HepG2 (cell line): ENCODE measurements at regions not wholly inside any gene's neighbourhood (a gene's known extent, or its start where the extent isn't known, plus 50 kb on each side); places are given as distances from the start of the nearest gene placed in this dataset.
A peak's percentile ranks its signal among the peaks of the same experiment; 100 is the strongest.

Experiments used
- ATAC-seq: fragments of 200-7000 bp; cut with Tn5 transposase; 3 replicates; pipeline ENCODE4 v1.9.1; 2020; ENCODE audit warnings: mild to moderate bottlenecking, moderate library complexity
- BruUV-seq: library from RNA; stranded (reverse); fragments of 400-500 nt; replicated peaks from 2 replicates; lab custom pipeline; 2021; lab: Mats Ljungman, UMichigan
- CTCF ChIA-PET: fragments of 300-600 bp; formaldehyde crosslinking; extraction: SDS; loops from one replicate; lab custom pipeline; 2021; ENCODE audit warnings: low total read pairs, inconsistent platforms, low intra/inter-chr PET ratio; lab: Yijun Ruan, JAX
- POLR2A ChIA-PET: fragments of 350-600 bp; sonication (Branson Sonifier 250); formaldehyde crosslinking; loops from one replicate; lab custom pipeline; 2020; ENCODE audit warnings: antibody characterized with exemption, inconsistent platforms; lab: Yijun Ruan, JAX
- DNase-seq: peaks from one replicate; pipeline ENCODE4 v3.0.0-alpha.2; 2015; ENCODE audit warnings: low spot score
- FAIRE-seq: peaks from 3 replicates; lab custom pipeline; 2011; peaks lifted over from hg19 to GRCh38; lab: Jason Lieb, UNC
- H2AFZ ChIP-seq: one replicate; pipeline ENCODE4 v1.6.1; 2011; ENCODE audit warnings: low read length, inconsistent platforms
- H3K27ac ChIP-seq: fragments of 300-600 bp; 3 replicates; pipeline ENCODE4 v1.8.0; 2011; ENCODE audit warnings: mixed run types, mild to moderate bottlenecking, mixed read lengths, low read length, inconsistent platforms; ENCODE audit not compliant: insufficient read depth; ENCODE audit errors: extremely low read length
- H3K27me3 ChIP-seq, 2 experiments: fragments of 200-600 bp in 1 of 2; 2 replicates in 1 of 2; 3 replicates in 1 of 2; pipeline versions ENCODE4 v1.6.0 to v1.8.0; 2011; ENCODE audit warnings: low read length in 2 of 2, mild to moderate bottlenecking in 2 of 2, moderate library complexity in 2 of 2, inconsistent platforms in 1 of 2; ENCODE audit not compliant: insufficient read depth in 2 of 2, control insufficient read depth in 1 of 2
- H3K36me3 ChIP-seq, 2 experiments: fragments of 200-600 bp in 1 of 2; replicated peaks in 1 of 2; 2 replicates in 1 of 2; 3 replicates in 1 of 2; pipeline versions ENCODE4 v1.5.1 to v1.8.0; 2011; ENCODE audit warnings: low read length in 2 of 2, inconsistent platforms in 1 of 2; ENCODE audit not compliant: insufficient read depth in 2 of 2, control insufficient read depth in 1 of 2
- H3K4me1 ChIP-seq: 2 replicates; pipeline ENCODE4 v1.5.1; 2012; ENCODE audit warnings: low read length, inconsistent platforms; ENCODE audit not compliant: insufficient read depth
- H3K4me2 ChIP-seq: 2 replicates; pipeline ENCODE4 v1.6.0; 2011; ENCODE audit warnings: low read depth, low read length, inconsistent platforms
- H3K4me3 ChIP-seq, 3 experiments: fragments of 200-600 bp in 1 of 3; sonication (generic), shearing (Covaris generic) in 1 of 3; replicated peaks in 1 of 3; 2 replicates each; pipeline ENCODE4 v1.5.1; 2011 to 2016; ENCODE audit warnings: low read length in 3 of 3, inconsistent platforms in 2 of 3, low read depth in 2 of 3, mild to moderate bottlenecking in 2 of 3, control low read depth in 1 of 3, mixed read lengths in 1 of 3; ENCODE audit not compliant: insufficient read depth in 1 of 3
- H3K79me2 ChIP-seq: one replicate; pipeline ENCODE4 v1.6.1; 2011; ENCODE audit warnings: low read length, inconsistent platforms; ENCODE audit not compliant: insufficient read depth
- H3K9ac ChIP-seq: 2 replicates; pipeline ENCODE4 v1.6.0; 2011; ENCODE audit warnings: mild to moderate bottlenecking, low read depth, low read length, inconsistent platforms; ENCODE audit not compliant: insufficient read depth
- H3K9me3 ChIP-seq: 2 replicates; pipeline ENCODE4 v1.5.1; 2012; ENCODE audit warnings: mild to moderate bottlenecking, low read length
- H4K20me1 ChIP-seq: 2 replicates; pipeline ENCODE4 v1.6.0; 2011; ENCODE audit warnings: inconsistent platforms, mild to moderate bottlenecking, low read length, moderate library complexity; ENCODE audit not compliant: insufficient read depth
- AGO1 ChIP-seq: fragments of 200-400 bp; formaldehyde crosslinking; IDR thresholded peaks from 2 replicates; pipeline ENCODE4 v1.6.1; 2017; ENCODE audit warnings: mild to moderate bottlenecking, low read depth, low read length, moderate library complexity; ENCODE audit not compliant: poor library complexity, severe bottlenecking
- ARID2 ChIP-seq: sonication (generic); formaldehyde crosslinking; IDR thresholded peaks from 2 replicates; pipeline ENCODE4 v1.8.1; 2022; ENCODE audit warnings: mild to moderate bottlenecking, missing genetic modification reagents, borderline replicate concordance
- CEBPB ChIP-seq: IDR thresholded peaks from 2 replicates; pipeline ENCODE4 v1.6.1; 2011; ENCODE audit warnings: low read depth, low read length, improper control_type of control experiment, borderline replicate concordance
- CREB1 ChIP-seq, 2 experiments: fragments of 450-650 bp in 1 of 2; IDR thresholded peaks; 2 replicates each; pipeline ENCODE4 v1.6.1; 2016 to 2017; ENCODE audit warnings: control low read depth in 1 of 2, mild to moderate bottlenecking in 1 of 2, missing compliant biosample characterization in 1 of 2, missing genetic modification characterization in 1 of 2
- NFE2L2 ChIP-seq: fragments of 150-350 bp; IDR thresholded peaks from 2 replicates; pipeline ENCODE4 v1.6.1; 2014; ENCODE audit warnings: low read length
- NR2F6 ChIP-seq, 2 experiments: IDR thresholded peaks; 2 replicates each; pipeline ENCODE4 v1.6.1; 2016; ENCODE audit warnings: antibody characterized with exemption in 1 of 2, mild to moderate bottlenecking in 1 of 2
- SNAPC4 ChIP-seq: sonication (generic); formaldehyde crosslinking; IDR thresholded peaks from 2 replicates; pipeline ENCODE4 v1.4.0; 2020; ENCODE audit warnings: mild to moderate bottlenecking, missing genetic modification reagents
- ZNF652 ChIP-seq: IDR thresholded peaks from 2 replicates; pipeline ENCODE4 v1.6.1; 2016; ENCODE audit warnings: low read depth, borderline replicate concordance
- WGBS: methylation state at CpG from one replicate; pipeline ENCODE4 v1.1.6; 2017; ENCODE audit warnings: low lambda C conversion rate; 5-methylcytosine and 5-hydroxymethylcytosine counted together
- in situ Hi-C: cut with HindIII; loops from 2 replicates; pipeline ENCODE4 v1.10.0; 2017; ENCODE audit warnings: low pct_unique_long_range_greater_than_20kb; ENCODE audit not compliant: extremely low pct_ligation_motif_present
- intact Hi-C: fragments of 100-400 bp; cut with micrococcal nuclease; formaldehyde crosslinking; loops from one replicate; pipeline ENCODE4 v1.10.0; 2022; ENCODE audit not compliant: unreplicated experiment
- TF ChIP-seq, protein P1 (sequence below): fragments of 450-650 bp; IDR thresholded peaks from 2 replicates; pipeline ENCODE4 v1.6.1; 2017; ENCODE audit warnings: mild to moderate bottlenecking
- TF ChIP-seq, protein P2 (sequence below): sonication (generic); formaldehyde crosslinking; IDR thresholded peaks from 2 replicates; pipeline ENCODE4 v1.4.0; 2020; ENCODE audit warnings: missing genetic modification reagents
- TF ChIP-seq, protein P3 (sequence below): sonication (generic); formaldehyde crosslinking; IDR thresholded peaks from 2 replicates; pipeline ENCODE4 v1.8.0; 2022; ENCODE audit warnings: mild to moderate bottlenecking, missing genetic modification reagents

GRCh38 chr15:62883938-62884479 is 158.5 kb upstream of the TPM1 start (continued):
- no peak for TF ChIP-seq NFE2L2
- no peak for TF ChIP-seq CREB1 (IDR thresholded peaks at IDR 0.05)
- no peak for TF ChIP-seq CREB1 (CRISPR knock-in tag; IDR thresholded peaks at IDR 0.05)
- no peak for TF ChIP-seq ARID2 (CRISPR knock-in tag)
- no peak for TF ChIP-seq NR2F6 (IDR thresholded peaks at IDR 0.05)
- TF ChIP-seq NR2F6 (CRISPR knock-in tag; IDR thresholded peaks at IDR 0.05): no peak
- no peak for TF ChIP-seq ZNF652 (CRISPR knock-in tag)

DNA sequence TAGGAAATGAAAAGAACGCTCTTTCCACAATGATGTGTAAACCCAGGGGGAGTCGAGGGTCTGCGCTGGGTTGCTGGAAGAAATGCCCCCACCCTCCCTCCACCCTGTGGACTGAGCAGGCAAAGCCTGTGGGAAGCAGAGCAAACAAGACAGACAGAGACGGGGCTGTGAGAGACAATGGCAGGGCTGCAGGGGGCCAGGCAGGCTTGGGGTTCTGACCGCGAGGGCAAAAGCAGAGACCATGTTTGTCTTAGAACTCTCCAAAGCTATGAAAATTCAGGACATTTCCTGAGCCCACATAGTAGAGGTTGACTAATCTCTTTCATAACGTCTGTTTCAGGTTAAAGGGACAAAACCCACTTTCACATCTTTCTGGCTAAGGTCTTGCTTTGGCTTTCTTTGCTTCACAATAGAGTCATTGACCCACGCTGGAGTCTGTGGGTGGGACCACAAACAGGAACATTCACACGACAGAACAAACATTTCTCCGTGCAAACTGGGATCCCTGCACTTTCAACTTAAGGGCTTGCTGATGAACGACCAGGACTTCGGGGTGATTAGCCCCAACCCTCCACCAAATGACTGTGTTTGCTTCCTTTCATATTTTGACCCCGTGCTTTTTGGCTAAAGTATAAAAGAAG is 156.0 kb upstream of the TPM1 start:
- intact Hi-C loops (loop anchor here (1.0 to 2.0 kb wide), 2 partner anchors 104 to 156 kb away; partner anchors contain the start of gene TPM1), in situ Hi-C loops (no loop called here)
- peak overlapping the region; percentile 94 for H3K4me2 ChIP-seq
- peak overlapping the region; percentile 51 to 72 (median 57) for H3K4me3 ChIP-seq
- no peaks in the 10 kb centered on the region for H4K20me1 ChIP-seq
- H3K4me1 ChIP-seq: peaks cover 70% of the 10 kb centered on the region
- no peaks in the 10 kb centered on the region for H3K9me3 ChIP-seq
- peak overlapping the region; percentile 89 for H3K27ac ChIP-seq
- FAIRE-seq: peak; percentile 99
- peak overlapping the region; percentile 49 for H2AFZ ChIP-seq
- BruUV-seq: no TSS peak
- H3K79me2 ChIP-seq: no peaks in the 10 kb centered on the region
- ChIA-PET CTCF (no interaction called here), POLR2A (interaction anchor here (1.0 to 3.6 kb wide), 7 partner anchors 9 to 203 kb away, joined by 3 to 45 read pairs (median 4); no protein-coding TSS in a partner anchor)
- H3K36me3 ChIP-seq: no peaks in the 10 kb centered on the region
- H3K9ac ChIP-seq: peak overlapping the region; percentile 70
- ATAC-seq: peak; percentile 94
- WGBS: 0% methylated on average over 13 of the region's 13 CpGs
- peak; percentile 97 for DNase-seq
- H3K27me3 ChIP-seq: no peaks in the 10 kb centered on the region
- TF ChIP-seq SNAPC4 (CRISPR knock-in tag): no peak
- TF ChIP-seq CEBPB: peak; percentile 49; the same call in 1 of the 2 replicates
- TF ChIP-seq, protein P1, sequence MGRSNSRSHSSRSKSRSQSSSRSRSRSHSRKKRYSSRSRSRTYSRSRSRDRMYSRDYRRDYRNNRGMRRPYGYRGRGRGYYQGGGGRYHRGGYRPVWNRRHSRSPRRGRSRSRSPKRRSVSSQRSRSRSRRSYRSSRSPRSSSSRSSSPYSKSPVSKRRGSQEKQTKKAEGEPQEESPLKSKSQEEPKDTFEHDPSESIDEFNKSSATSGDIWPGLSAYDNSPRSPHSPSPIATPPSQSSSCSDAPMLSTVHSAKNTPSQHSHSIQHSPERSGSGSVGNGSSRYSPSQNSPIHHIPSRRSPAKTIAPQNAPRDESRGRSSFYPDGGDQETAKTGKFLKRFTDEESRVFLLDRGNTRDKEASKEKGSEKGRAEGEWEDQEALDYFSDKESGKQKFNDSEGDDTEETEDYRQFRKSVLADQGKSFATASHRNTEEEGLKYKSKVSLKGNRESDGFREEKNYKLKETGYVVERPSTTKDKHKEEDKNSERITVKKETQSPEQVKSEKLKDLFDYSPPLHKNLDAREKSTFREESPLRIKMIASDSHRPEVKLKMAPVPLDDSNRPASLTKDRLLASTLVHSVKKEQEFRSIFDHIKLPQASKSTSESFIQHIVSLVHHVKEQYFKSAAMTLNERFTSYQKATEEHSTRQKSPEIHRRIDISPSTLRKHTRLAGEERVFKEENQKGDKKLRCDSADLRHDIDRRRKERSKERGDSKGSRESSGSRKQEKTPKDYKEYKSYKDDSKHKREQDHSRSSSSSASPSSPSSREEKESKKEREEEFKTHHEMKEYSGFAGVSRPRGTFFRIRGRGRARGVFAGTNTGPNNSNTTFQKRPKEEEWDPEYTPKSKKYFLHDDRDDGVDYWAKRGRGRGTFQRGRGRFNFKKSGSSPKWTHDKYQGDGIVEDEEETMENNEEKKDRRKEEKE: no peak
- TF ChIP-seq, protein P2, sequence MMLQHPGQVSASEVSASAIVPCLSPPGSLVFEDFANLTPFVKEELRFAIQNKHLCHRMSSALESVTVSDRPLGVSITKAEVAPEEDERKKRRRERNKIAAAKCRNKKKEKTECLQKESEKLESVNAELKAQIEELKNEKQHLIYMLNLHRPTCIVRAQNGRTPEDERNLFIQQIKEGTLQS (CRISPR knock-in tag): peak; percentile 9; the same call in 1 of the 2 replicates
- no peak for TF ChIP-seq AGO1
- TF ChIP-seq, protein P3, sequence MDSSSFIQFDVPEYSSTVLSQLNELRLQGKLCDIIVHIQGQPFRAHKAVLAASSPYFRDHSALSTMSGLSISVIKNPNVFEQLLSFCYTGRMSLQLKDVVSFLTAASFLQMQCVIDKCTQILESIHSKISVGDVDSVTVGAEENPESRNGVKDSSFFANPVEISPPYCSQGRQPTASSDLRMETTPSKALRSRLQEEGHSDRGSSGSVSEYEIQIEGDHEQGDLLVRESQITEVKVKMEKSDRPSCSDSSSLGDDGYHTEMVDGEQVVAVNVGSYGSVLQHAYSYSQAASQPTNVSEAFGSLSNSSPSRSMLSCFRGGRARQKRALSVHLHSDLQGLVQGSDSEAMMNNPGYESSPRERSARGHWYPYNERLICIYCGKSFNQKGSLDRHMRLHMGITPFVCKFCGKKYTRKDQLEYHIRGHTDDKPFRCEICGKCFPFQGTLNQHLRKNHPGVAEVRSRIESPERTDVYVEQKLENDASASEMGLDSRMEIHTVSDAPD (CRISPR knock-in tag): peak; percentile 93
